ENCODE measurements at regions not wholly inside any gene's neighbourhood (a gene's known extent, or its start where the extent isn't known, plus 50 kb on each side); places are given as distances from the start of the nearest gene placed in this dataset.

DNA sequence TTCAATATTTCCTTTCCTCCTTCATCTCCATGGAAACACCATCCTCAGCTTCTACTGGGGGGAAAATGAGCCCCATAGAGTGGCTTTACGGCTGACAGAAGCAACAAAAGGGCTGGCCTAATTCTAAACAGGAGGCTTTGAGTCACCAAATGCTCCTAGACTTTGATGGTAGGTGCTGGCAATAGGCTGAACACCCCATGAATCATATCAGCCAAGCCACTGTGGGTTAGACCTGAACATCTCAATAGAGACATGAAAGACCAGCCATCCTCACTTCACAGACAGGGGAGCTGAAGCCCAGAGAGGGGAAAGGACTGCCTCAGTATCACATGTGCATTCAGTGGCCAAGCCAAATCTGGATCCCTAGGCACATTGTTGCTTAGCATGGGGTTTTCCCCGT lies 107.6 kb downstream of the AMER1 start:
- DNase-seq = no peak

DNA sequence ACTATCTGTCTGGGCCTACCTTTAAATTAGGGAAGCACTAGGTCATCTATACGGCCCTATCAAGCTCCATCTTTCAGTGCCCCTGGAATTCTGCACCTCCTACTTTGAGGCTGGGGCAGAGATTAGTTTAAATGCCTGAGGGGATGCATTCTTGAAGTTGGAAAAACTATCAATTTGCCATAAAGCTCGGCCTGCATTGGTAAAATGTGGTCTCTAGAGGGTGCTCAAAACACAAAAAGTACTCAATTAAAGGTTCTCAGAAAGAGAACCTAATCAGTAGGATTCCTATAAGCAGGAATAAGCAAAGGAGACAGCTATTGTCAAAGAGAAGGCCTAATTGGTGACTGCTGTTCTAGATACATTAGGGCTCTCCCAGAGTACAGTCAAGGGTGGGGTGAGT lies 111.7 kb downstream of the AMER1 start:
- peak; percentile 26 for DNase-seq
